ENCODE measurements at regions not wholly inside any gene's neighbourhood (a gene's known extent, or its start where the extent isn't known, plus 50 kb on each side); places are given as distances from the start of the nearest gene placed in this dataset.

DNA sequence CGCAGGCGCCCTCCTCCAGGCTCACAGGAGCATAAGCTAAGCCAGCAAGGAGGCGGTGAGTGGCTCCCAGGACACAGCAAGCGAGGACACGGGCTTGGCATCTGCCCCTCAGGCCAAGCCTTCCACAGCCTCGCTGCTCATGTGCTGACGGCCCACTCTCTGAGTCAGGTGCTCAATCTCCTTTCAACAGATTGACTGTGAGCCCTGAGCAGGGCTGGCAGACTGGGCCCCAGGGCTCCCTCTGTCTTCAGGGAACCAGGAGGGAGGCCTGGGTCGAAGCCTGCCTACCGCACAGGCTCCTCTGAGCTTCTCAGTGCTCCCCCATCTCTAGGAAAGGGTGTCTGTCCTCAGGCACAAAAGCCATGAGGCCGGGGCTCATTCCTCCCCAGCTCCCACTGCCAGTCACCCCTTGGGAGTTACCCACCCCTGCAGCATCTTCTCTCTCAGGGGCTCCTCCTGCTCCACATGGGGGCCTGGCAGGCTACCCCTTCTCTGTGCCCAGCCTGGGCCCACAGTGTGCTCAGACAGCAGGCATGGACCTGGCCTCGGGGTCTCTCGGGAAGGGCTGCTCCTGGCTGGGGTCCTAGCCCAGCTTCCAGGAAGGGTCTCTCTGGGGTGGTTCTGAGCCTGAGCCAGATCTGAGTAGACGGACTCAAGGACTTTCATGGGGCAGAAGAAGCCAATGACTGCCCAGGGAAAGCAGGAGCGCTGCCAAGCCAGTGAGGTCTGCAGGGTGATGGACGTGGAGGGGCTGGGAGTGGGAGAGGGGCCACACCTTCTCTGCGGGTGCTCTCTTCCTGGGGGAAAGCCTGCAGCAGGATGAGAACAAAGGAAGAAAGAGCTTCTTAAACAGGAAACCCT lies 138.0 kb upstream of the GPC1 start:
- DNase-seq (ENCODE audit: low read depth, low spot score): no peak

GRCh38 chr2:240298117-240298790 lies 137.2 kb upstream of the GPC1 start:
- no peak for DNase-seq (ENCODE audit: low read depth, low spot score)

- DNase-seq (ENCODE audit: low read depth, low spot score): no peak
Measured at GRCh38 chr2:240298803-240299709, 136.4 kb upstream of the GPC1 start.

- DNase-seq (ENCODE audit: low read depth, low spot score): no peak
Measured at GRCh38 chr2:240299710-240300068, 135.8 kb upstream of the GPC1 start.

GRCh38 chr2:240300261-240300821 lies 135.1 kb upstream of the GPC1 start:
- DNase-seq (ENCODE audit: low read depth, low spot score): no peak

GRCh38 chr2:240300840-240301239 lies 134.6 kb upstream of the GPC1 start:
- DNase-seq (ENCODE audit: low read depth, low spot score): no peak

DNA sequence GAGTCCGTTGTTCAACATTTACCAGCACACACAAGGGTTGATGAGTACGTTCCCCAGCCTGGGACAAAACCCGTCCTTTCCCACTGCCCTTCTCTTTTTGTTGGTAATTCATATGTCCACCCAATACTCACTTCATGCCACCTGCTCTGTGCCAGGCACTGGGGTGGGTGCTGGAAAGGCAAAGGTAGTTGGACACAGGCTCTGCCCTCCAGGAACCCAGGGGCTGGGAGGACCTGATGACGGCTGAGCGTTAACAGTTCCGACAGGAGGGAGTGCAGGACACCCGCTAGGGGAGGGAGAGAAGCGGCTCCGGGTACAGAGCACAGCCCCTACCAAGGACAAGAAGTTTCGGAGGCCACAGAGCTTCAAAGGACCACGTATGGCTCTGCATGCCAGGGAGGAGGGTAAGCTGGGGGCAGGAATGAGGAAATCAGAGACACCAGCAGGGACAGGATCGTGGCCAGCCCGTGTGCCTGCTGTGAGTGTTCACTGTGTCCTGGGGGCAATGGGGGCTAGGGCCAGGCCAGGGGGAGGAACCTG lies 134.1 kb upstream of the GPC1 start:
- no peak for DNase-seq (ENCODE audit: low read depth, low spot score)

DNA sequence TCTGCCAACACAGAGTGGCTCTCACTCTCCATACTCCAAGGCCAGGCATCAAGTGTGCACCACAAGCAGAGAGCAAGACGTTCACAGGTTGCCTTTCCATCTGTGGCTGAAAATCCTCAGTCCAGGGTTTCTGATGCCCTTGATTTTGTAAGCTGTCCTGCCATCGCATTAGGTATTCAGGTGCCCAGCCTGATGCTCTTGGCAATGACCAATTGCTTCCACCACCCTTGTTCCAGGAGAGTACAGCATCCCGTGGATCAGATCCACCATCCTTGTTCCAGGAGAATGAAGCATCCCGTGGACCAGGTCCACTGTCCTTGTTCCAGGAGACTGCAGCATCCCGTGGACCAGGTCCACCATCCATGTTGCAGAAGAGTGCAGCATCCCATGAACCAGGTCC lies 133.4 kb upstream of the GPC1 start:
- no peak for DNase-seq (ENCODE audit: low read depth, low spot score)

DNA sequence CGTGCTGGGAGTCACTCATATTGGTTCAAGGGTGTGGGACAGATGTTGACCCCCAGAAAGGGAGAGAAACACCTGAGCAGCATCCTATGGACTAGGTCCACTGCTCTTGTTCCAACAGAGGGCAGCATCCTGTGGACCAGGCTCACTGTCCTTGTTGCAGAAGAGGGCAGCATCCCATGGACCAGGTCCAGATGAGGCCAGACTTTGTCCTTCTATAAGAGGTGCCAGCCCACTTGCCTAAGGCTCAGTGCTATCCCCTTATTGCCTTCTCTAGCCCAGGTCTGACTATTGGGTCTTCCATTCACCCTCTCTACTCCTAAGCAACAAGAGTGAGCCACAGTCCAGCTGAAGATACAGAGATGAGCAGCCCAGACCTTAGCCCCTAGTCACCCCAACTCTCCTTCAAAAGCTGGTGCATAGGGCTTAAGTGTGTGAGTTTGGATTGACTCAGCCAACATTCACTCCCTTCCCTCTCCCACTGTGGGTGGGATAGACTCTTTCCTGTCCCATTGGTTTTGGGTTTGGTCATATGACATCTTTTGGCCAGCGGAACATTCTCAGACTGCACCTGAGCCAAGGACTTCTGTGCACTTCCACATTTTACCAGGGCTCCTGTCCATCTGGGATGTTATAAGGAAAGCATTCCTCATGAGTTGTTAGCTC lies 132.4 kb upstream of the GPC1 start:
- DNase-seq (ENCODE audit: low read depth, low spot score): no peak

GRCh38 chr2:240303896-240304745 lies 131.3 kb upstream of the GPC1 start:
- DNase-seq (ENCODE audit: low read depth, low spot score): no peak

DNA sequence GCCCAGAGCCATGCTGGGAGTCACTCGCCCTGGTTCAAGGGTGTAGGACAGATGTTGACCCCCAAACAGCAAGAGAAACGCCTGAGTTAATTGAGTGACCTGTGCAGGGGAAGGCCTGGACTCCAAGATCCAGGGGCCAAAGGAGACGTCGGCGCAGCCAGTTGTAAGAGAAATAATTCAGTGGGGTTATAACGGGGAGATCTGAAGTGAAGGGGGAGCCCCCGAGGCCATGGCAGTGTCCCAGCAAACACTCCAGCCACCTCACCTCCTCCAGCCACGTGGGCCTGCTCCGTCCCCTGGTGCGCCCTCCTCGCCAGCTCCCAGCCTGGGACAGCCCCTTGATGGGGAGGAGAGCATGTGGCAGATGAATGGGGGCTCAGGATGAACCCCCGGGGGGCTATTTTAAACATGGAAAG lies 130.7 kb upstream of the GPC1 start:
- no peak for DNase-seq (ENCODE audit: low read depth, low spot score)

- no peak for DNase-seq (ENCODE audit: low read depth, low spot score)
Measured at GRCh38 chr2:240305369-240305962, 130.0 kb upstream of the GPC1 start.

GRCh38 chr2:240306185-240306584 lies 129.3 kb upstream of the GPC1 start:
- DNase-seq (ENCODE audit: low read depth, low spot score): no peak

- no peak for DNase-seq (ENCODE audit: low read depth, low spot score)
Measured at GRCh38 chr2:240308111-240308651, 127.3 kb upstream of the GPC1 start.

DNA sequence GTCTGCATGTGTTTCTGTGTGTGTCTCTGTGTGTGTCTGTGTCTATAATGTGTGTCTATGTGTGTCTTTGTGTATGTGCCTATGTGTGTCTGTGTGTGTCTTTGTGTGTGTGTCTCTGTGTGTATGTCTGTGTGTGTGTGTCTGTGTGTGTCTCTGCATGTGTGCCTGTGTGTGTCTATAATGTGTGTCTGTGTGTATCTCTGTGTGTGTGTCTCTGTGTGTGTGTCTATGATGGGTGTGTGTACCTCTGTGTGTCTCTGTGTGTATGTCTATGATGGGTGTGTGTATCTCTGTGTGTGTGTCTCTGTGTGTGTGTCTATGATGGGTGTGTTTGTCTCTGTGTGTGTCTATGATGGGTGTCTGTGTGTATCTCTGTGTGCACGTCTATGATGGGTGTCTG lies 126.2 kb upstream of the GPC1 start:
- DNase-seq (ENCODE audit: low read depth, low spot score): no peak

GRCh38 chr2:240310201-240310600 lies 125.3 kb upstream of the GPC1 start:
- no peak for DNase-seq (ENCODE audit: low read depth, low spot score)

GRCh38 chr2:240310645-240311044 lies 124.8 kb upstream of the GPC1 start:
- DNase-seq (ENCODE audit: low read depth, low spot score): no peak

DNA sequence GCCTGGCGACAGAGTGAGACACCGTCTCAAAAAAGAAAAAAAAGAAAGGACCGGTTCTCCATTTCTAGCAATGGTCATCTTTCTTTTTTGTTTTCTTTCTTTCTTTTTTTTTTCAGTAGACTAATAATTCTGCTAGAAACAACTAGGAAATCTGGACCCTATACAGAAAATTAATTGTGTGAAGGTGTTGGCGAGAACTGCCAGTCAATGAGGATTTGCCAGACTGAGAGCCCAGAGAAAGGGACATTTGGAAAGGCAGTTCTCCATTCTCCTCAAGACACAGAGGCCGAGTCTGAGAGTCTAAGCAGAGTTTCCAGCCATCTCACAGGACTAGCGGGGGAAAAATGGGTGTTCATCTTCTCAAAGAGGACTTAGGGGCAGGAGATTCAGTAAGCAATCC lies 123.6 kb upstream of the GPC1 start:
- no peak for DNase-seq (ENCODE audit: low read depth, low spot score)

- no peak for DNase-seq (ENCODE audit: low read depth, low spot score)
Measured at GRCh38 chr2:240319221-240319854, 116.1 kb upstream of the GPC1 start.
